ENCODE measurements at regions not wholly inside any gene's neighbourhood (a gene's known extent, or its start where the extent isn't known, plus 50 kb on each side); places are given as distances from the start of the nearest gene placed in this dataset.

- Histone ChIP-seq H3K4me2 (ENCODE audit: insufficient read depth, insufficient read length, low read length) (no peak overlapping the region), H4K8ac (replicated peaks; ENCODE audit: insufficient read length, low read depth, low read length) (no peak overlapping the region), H4K91ac (ENCODE audit: insufficient read length, low read depth, low read length) (no peak overlapping the region), H2BK5ac (ENCODE audit: insufficient read length, low read length) (no peak overlapping the region), H3K79me1 (ENCODE audit: insufficient read depth, low read depth, low read length, poor library complexity, severe bottlenecking) (no peaks in the 10 kb centered on the region), H3K18ac (ENCODE audit: insufficient read length, low read depth, low read length) (no peak overlapping the region), H2BK12ac (ENCODE audit: insufficient read length, low read depth, low read length) (no peak overlapping the region), H2BK15ac (ENCODE audit: low read depth, low read length) (no peak overlapping the region), H3K27ac (ENCODE audit: insufficient read length, low read depth, low read length) (no peak overlapping the region), H3K9ac (ENCODE audit: extremely low read depth, insufficient read length, low read length) (no peak overlapping the region), H2BK120ac (ENCODE audit: low read depth, low read length, poor library complexity, severe bottlenecking) (no peak overlapping the region), H3K9me3 (ENCODE audit: control insufficient read depth, low read depth, low read length) (no peaks in the 10 kb centered on the region), H3K23ac (ENCODE audit: insufficient read length, low read depth, low read length) (no peak overlapping the region), H2AFZ (ENCODE audit: low read length) (no peak overlapping the region), H3K56ac (ENCODE audit: insufficient read length, low read depth, low read length) (no peak overlapping the region), H2BK20ac (ENCODE audit: low read depth, low read length, poor library complexity, severe bottlenecking) (no peak overlapping the region), H3K4me1 (ENCODE audit: insufficient read depth, low read length) (no peaks in the 10 kb centered on the region), H4K20me1 (ENCODE audit: control insufficient read depth, insufficient read depth, insufficient read length) (no peaks in the 10 kb centered on the region), H2AK5ac (ENCODE audit: insufficient read length, low read length) (no peak overlapping the region), H3K23me2 (ENCODE audit: insufficient read length, low read depth, low read length, poor library complexity, severe bottlenecking) (no peaks in the 10 kb centered on the region), H3K4ac (ENCODE audit: low read depth, low read length) (no peak overlapping the region), H3K27me3 (ENCODE audit: insufficient read depth, low read length) (no peaks in the 10 kb centered on the region), H4K5ac (ENCODE audit: insufficient read length, low read depth, low read length) (no peak overlapping the region), H3T11ph (ENCODE audit: low read length) (no peak overlapping the region), H3K14ac (ENCODE audit: insufficient read depth, low read length) (no peak overlapping the region), H3K79me2 (ENCODE audit: insufficient read depth, low read length) (no peaks in the 10 kb centered on the region)
- Mint-ChIP-seq H3K9me3 (peaks cover 16 to 19% of the 10 kb centered on the region in 2 experiments), H3K27me3 (ENCODE audit: low read depth) (no peaks in the 10 kb centered on the region; the same call in 1 of the 2 replicates), H3K36me3 (ENCODE audit: insufficient read depth in 1 of 3, low read depth in 3 of 3) (peaks cover 0 to 11% (median 0%) of the 10 kb centered on the region in 3 experiments; a peak in 3 of 7 replicates), H3K4me3 (no peak overlapping the region), H3K4me1 (peaks cover 3% of the 10 kb centered on the region in 2 experiments; a peak in 3 of 4 replicates), H3K27ac (no peak overlapping the region)
- DNase-seq = no peak
- no peak for TF ChIP-seq CTCF (conservative IDR thresholded peaks at IDR 0.05)
Measured at GRCh38 chr6:84836366-84836765, 72.0 kb upstream of the TBX18 start.

All from H9 (cell line).